ENCODE measurements at regions not wholly inside any gene's neighbourhood (a gene's known extent, or its start where the extent isn't known, plus 50 kb on each side); places are given as distances from the start of the nearest gene placed in this dataset.
"Not testable (repeated sequence)": the region's sequence is repeated elsewhere in the genome, so short reads cannot be mapped to it uniquely, and the experiment has no call there.

- DNase-seq = no peak
- no peaks in the 10 kb centered on the region for H3K27me3 ChIP-seq
- H3K36me3 ChIP-seq = no peaks in the 10 kb centered on the region
- no peaks in the 10 kb centered on the region for H3K4me1 ChIP-seq
- peaks cover 0 to 9% (median under 1%) of the 10 kb centered on the region in 11 donors for H3K9me3 ChIP-seq
- no peak for TF ChIP-seq CTCF (IDR thresholded peaks at IDR 0.05)
- no peak overlapping the region for H3K4me3 ChIP-seq
- intact Hi-C loops (cut with DNase I) = no loop called here
- no peak overlapping the region for H3K27ac ChIP-seq
- WGBS, 2 donors = 75 to 80% methylated on average over 2 of the region's 2 CpGs
- ATAC-seq = no peak
Measured at GRCh38 chr13:71350886-71351285, 516.1 kb downstream of the DACH1 start.

- H3K36me3 ChIP-seq; H3K27me3 ChIP-seq; H3K4me3 ChIP-seq; ATAC-seq; H3K4me1 ChIP-seq; DNase-seq; H3K27ac ChIP-seq; intact Hi-C loops (cut with DNase I): not testable (repeated sequence)
- 91% methylated on average over 4 of the region's 4 CpGs for WGBS, 2 donors
- H3K9me3 ChIP-seq = peaks cover 0 to 15% (median 3%) of the 10 kb centered on the region in 11 donors
Measured at GRCh38 chr13:71345856-71346255, 521.1 kb downstream of the DACH1 start.

- Histone ChIP-seq H3K27ac (no peak overlapping the region), H3K4me3 (no peak overlapping the region), H3K36me3 (no peaks in the 10 kb centered on the region), H3K27me3 (no peaks in the 10 kb centered on the region), H3K9me3 (no peaks in the 10 kb centered on the region), H3K4me1 (no peaks in the 10 kb centered on the region)
- WGBS, 2 donors = 92 to 95% methylated on average over 1 of the region's 1 CpG
- intact Hi-C loops (cut with DNase I) = no loop called here
- DNase-seq = no peak
- no peak for ATAC-seq
- TF ChIP-seq CTCF (IDR thresholded peaks at IDR 0.05) = no peak
Measured at GRCh38 chr13:71339736-71340135, 527.3 kb downstream of the DACH1 start.

- ATAC-seq (no peak), DNase-seq (no peak)
- no peak for TF ChIP-seq CTCF (IDR thresholded peaks at IDR 0.05)
- no peaks in the 10 kb centered on the region for H3K36me3 ChIP-seq
- no peak overlapping the region for H3K4me3 ChIP-seq
- no peaks in the 10 kb centered on the region for H3K27me3 ChIP-seq
- no peaks in the 10 kb centered on the region for H3K4me1 ChIP-seq
- no peak overlapping the region for H3K27ac ChIP-seq
- H3K9me3 ChIP-seq = no peaks in the 10 kb centered on the region
- 56 to 68% methylated on average over 1 of the region's 1 CpG for WGBS, 2 donors
- intact Hi-C loops (cut with DNase I) = no loop called here
Measured at GRCh38 chr13:71339005-71339404, 528.0 kb downstream of the DACH1 start.

- Histone ChIP-seq H3K4me3 (no peak overlapping the region), H3K27me3 (no peaks in the 10 kb centered on the region), H3K9me3 (no peaks in the 10 kb centered on the region), H3K36me3 (no peaks in the 10 kb centered on the region), H3K27ac (no peak overlapping the region), H3K4me1 (no peaks in the 10 kb centered on the region)
- no peak for DNase-seq
- TF ChIP-seq CTCF (IDR thresholded peaks at IDR 0.05) = no peak
- no peak for ATAC-seq
- 49 to 59% methylated on average over 3 of the region's 3 CpGs for WGBS, 2 donors
- intact Hi-C loops (cut with DNase I) = no loop called here
Measured at GRCh38 chr13:71338070-71338469, 528.9 kb downstream of the DACH1 start.
